Hindlimb muscle (tissue), 1 donor: ENCODE measurements at regions not wholly inside any gene's neighbourhood (a gene's known extent, or its start where the extent isn't known, plus 50 kb on each side); places are given as distances from the start of the nearest gene placed in this dataset.

ENCODE experiments used
- DNase-seq: peaks from one replicate; pipeline ENCODE4 v3.0.0-alpha.2; 2013

GRCh38 chr18:26794230-26795101 lies 71.0 kb downstream of the AQP4 start:
- no peak for DNase-seq

GRCh38 chr18:26792661-26793060 lies 72.8 kb downstream of the AQP4 start:
- DNase-seq, result no peak

- DNase-seq, result no peak
Observed at GRCh38 chr18:26791676-26792075, 73.8 kb downstream of the AQP4 start.

- no peak for DNase-seq
Observed at GRCh38 chr18:26784599-26784998, 80.9 kb downstream of the AQP4 start.

GRCh38 chr18:26783170-26783569 lies 82.3 kb downstream of the AQP4 start:
- no peak for DNase-seq

- no peak for DNase-seq
Observed at GRCh38 chr18:26780520-26781325, 84.8 kb downstream of the AQP4 start.

GRCh38 chr18:26778054-26778393 lies 87.5 kb downstream of the AQP4 start:
- DNase-seq, result no peak

GRCh38 chr18:26777351-26778053 lies 88.0 kb downstream of the AQP4 start:
- DNase-seq, result no peak

GRCh38 chr18:26772691-26773090 lies 92.8 kb downstream of the AQP4 start:
- DNase-seq, result no peak

GRCh38 chr18:26771524-26771923 lies 94.0 kb downstream of the AQP4 start:
- DNase-seq, result no peak

GRCh38 chr18:26768385-26768784 lies 97.1 kb downstream of the AQP4 start:
- no peak for DNase-seq

GRCh38 chr18:26765498-26765897 lies 100.0 kb downstream of the AQP4 start:
- no peak for DNase-seq

- DNase-seq, result no peak
Observed at GRCh38 chr18:26764586-26764985, 100.9 kb downstream of the AQP4 start.

- DNase-seq, result no peak
Observed at GRCh38 chr18:26764177-26764576, 101.3 kb downstream of the AQP4 start.

- DNase-seq, result no peak
Observed at GRCh38 chr18:26763446-26764110, 101.9 kb downstream of the AQP4 start.

GRCh38 chr18:26757263-26758019 lies 108.1 kb downstream of the AQP4 start:
- DNase-seq, result no peak

- no peak for DNase-seq
Observed at GRCh38 chr18:26756556-26756955, 109.0 kb downstream of the AQP4 start.

GRCh38 chr18:26746826-26747475 lies 118.6 kb downstream of the AQP4 start:
- no peak for DNase-seq

GRCh38 chr18:26746398-26746797 lies 119.1 kb downstream of the AQP4 start:
- no peak for DNase-seq

- DNase-seq, result no peak
Observed at GRCh38 chr18:26745288-26746181, 120.0 kb downstream of the AQP4 start.
